ENCODE measurements at regions not wholly inside any gene's neighbourhood (a gene's known extent, or its start where the extent isn't known, plus 50 kb on each side); places are given as distances from the start of the nearest gene placed in this dataset.

- H3K4me3 ChIP-seq (ENCODE audit: low read depth, low read length) = no peak overlapping the region
- TF ChIP-seq, protein P1, sequence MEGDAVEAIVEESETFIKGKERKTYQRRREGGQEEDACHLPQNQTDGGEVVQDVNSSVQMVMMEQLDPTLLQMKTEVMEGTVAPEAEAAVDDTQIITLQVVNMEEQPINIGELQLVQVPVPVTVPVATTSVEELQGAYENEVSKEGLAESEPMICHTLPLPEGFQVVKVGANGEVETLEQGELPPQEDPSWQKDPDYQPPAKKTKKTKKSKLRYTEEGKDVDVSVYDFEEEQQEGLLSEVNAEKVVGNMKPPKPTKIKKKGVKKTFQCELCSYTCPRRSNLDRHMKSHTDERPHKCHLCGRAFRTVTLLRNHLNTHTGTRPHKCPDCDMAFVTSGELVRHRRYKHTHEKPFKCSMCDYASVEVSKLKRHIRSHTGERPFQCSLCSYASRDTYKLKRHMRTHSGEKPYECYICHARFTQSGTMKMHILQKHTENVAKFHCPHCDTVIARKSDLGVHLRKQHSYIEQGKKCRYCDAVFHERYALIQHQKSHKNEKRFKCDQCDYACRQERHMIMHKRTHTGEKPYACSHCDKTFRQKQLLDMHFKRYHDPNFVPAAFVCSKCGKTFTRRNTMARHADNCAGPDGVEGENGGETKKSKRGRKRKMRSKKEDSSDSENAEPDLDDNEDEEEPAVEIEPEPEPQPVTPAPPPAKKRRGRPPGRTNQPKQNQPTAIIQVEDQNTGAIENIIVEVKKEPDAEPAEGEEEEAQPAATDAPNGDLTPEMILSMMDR (IDR thresholded peaks at IDR 0.05; ENCODE audit: borderline replicate concordance, insufficient read depth, low read depth, low read length) = no peak
Measured at GRCh38 chr3:13165576-13165975, 92.3 kb upstream of the IQSEC1 start.

GRCh38 chr3:13164893-13165492 lies 91.8 kb upstream of the IQSEC1 start:
- TF ChIP-seq, protein P1 (IDR thresholded peaks at IDR 0.05; ENCODE audit: borderline replicate concordance, insufficient read depth, low read depth, low read length) = no peak
- H3K4me3 ChIP-seq (ENCODE audit: low read depth, low read length) = no peak overlapping the region

GRCh38 chr3:13163848-13164382 lies 90.7 kb upstream of the IQSEC1 start:
- TF ChIP-seq, protein P1 (IDR thresholded peaks at IDR 0.05; ENCODE audit: borderline replicate concordance, insufficient read depth, low read depth, low read length) = no peak
- H3K4me3 ChIP-seq (ENCODE audit: low read depth, low read length) = no peak overlapping the region

DNA sequence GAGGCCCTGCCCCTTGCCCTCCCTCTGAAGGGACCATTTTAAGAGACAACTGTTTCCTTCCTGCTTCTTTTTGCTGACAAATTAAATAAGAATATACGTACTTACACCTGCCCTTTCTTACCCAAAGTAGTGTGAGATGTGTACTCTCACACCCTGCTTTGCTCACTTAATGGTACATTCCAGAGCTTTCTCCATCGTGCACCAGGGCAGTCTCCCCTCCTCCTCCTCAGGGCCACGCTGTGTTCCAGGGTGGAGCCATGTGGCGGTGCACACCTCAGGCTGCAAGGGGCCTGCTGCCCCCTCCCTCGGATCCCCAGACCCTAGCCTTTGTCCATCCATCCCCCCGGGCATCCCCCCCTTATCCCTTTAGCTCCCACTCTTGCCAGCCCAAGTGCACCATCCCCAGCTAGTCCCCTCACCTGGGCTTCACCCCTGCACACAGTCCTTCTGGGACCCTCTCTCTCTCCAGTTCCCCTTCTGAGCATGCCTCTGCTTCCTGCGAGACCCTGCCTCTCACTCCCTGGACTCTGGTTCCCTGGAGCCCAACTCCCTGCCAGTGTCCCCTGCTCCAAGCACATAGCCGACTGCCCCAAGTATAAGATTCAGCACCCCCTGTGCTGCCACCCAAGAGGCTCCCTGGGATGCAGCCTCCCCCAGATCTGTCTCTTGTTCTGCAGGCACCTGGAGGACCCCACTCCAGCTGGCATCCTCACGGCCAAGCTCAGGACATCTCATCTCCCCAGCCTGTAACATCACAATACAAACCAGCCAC lies 89.5 kb upstream of the IQSEC1 start:
- no peak overlapping the region for H3K4me3 ChIP-seq (ENCODE audit: low read depth, low read length)
- TF ChIP-seq, protein P1 (IDR thresholded peaks at IDR 0.05; ENCODE audit: borderline replicate concordance, insufficient read depth, low read depth, low read length) = no peak

- H3K4me3 ChIP-seq (ENCODE audit: low read depth, low read length) = no peak overlapping the region
- TF ChIP-seq, protein P1 (IDR thresholded peaks at IDR 0.05; ENCODE audit: borderline replicate concordance, insufficient read depth, low read depth, low read length) = no peak
Measured at GRCh38 chr3:13161771-13162535, 88.7 kb upstream of the IQSEC1 start.

DNA sequence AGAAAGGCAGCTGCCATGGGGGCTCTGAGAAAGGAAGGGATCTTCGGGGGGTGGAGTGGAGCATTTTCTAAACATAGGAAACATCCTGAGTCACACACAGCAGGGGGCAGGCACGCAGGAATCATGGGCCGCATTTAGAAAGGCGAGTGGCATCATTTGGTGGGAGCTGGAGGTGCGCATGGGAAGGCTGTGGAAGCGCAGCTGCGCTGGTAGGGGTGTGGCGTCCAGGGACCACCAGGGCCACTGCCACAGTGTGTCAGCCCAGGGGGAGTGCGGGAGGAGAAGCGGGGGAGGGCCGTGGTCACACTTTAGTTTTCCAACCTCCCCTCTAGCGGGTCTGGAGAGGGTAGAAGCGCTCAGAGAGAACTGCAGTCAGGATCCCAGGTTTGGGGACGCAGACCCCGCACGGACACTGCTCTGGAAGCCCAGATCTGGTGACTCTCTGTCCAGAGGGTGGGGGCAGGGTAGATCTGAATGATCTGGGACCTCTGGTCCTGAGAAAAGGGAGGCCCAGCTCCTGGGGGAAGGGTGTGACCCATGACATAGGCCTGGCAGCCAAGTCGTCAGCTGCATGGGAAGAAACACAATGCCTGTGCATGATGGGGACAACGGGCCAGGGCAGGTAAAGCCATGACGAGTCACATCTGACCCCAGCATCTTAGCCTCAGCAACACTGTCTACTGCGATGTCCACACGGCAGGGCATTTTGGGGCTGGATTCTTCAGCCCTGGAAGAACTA lies 88.0 kb upstream of the IQSEC1 start:
- TF ChIP-seq, protein P1 (IDR thresholded peaks at IDR 0.05; ENCODE audit: borderline replicate concordance, insufficient read depth, low read depth, low read length) = no peak

More for the DNA sequence above, 88.0 kb upstream of the IQSEC1 start:
- no peak overlapping the region for H3K4me3 ChIP-seq (ENCODE audit: low read depth, low read length)
